GM13976 (cell line): ENCODE measurements at regions not wholly inside any gene's neighbourhood (a gene's known extent, or its start where the extent isn't known, plus 50 kb on each side); places are given as distances from the start of the nearest gene placed in this dataset.

ENCODE experiments used
- DNase-seq: peaks from one replicate; pipeline ENCODE4 v3.0.0; 2012; ENCODE audit warnings: low spot score
- CTCF ChIP-seq: IDR thresholded peaks from 2 replicates; pipeline ENCODE4 v1.5.1; 2012; ENCODE audit warnings: borderline replicate concordance, mild to moderate bottlenecking; ENCODE audit not compliant: insufficient read depth; ENCODE audit errors: extremely low read depth, missing control alignments, control extremely low read depth
- in situ Hi-C: fragments of 300-500 bp; cut with MboI; formaldehyde crosslinking; loops from one replicate; pipeline ENCODE4 v1.12.0; 2022; ENCODE audit warnings: low sequenced_read_pairs, mixed read lengths, inconsistent platforms; ENCODE audit not compliant: unreplicated experiment

DNA sequence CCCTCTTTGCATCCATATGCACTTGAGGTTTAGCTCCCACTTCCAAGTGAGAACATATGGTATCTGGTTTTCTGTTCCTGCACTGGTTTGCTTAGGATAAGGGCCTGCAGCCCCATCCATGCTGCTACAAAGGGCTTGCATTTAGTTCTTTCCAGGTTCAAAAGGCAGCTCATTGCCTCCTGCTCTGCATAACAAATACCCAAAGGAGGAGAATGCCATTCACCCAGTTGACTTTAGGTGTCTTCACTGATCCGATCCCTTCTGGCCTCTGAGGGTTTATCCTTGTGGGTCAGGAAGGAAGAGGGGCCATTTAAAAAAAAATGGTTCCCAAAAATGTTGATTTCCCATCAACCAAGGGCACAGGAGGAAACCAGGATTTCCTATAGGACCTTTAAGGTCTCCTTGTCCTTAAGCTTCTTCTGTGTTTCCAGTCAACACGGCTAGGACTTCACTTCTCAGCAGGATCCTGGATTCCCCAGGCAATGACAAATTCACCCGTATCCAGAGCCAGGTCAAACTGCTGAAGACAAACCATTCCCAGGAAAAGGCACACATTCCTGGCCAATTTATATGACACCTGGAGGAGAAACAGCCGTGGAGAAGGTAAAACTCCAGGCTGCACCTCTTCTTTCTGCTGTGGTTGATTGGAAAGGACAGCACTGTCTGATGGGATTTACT is 447.7 kb upstream of the CDH4 start:
- no peak for TF ChIP-seq CTCF
- DNase-seq, result no peak
- in situ Hi-C loops, result no loop called here

DNA sequence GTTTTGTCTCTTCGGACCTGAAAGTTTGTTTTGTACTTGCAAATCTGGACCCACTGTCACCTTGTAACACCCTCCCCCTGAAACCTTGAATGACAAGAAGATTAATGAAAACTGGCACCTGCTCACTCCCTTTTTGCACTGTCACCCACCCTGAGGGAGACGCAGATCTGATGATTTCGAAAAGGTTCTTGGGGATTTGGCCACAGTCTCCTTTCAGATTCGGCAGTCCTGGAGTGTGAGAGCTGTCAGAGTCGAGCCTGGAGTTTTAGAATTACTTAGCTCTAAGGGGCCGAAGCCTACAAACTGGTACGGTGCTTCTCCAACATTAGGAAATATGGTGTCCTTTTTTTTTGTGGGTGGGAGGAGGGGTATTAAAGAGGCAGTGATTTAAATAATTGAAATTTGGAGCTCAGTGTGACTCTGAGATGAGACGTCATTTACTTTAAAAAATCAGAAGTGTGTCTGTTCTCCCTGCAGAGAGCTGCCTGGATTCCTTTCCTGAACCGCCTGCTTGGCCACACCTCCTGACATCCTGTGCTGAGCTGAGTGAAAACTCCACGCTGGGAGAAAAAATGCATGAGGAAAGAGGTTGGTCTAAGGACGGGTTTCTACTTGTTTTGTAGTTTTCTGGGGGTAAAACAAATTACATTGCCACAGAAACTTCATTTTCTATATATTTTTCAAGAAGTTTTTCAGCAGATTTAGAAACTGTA is 447.0 kb upstream of the CDH4 start:
- no peak for DNase-seq
- TF ChIP-seq CTCF, result no peak
- in situ Hi-C loops, result no loop called here

DNA sequence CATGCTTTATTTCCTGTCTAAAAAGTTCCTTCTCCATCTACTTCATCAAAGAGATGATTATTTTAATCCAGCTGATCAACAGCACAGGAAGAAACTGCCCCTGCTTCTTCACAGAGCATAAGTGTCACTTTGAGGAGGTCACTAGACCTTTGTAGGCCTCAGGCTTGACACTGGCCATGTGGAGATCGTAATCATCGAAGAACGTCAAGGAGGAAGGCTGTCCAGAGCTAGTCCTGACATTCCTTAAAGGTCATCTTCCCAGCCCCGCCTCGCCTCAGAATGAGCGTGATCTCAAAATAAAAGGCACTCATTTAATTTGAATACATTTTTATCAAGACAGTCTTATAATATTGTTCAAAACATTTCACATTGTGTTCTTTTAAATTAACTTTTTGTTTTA is 445.7 kb upstream of the CDH4 start:
- TF ChIP-seq CTCF, result no peak
- DNase-seq, result no peak
- in situ Hi-C loops, result no loop called here

DNA sequence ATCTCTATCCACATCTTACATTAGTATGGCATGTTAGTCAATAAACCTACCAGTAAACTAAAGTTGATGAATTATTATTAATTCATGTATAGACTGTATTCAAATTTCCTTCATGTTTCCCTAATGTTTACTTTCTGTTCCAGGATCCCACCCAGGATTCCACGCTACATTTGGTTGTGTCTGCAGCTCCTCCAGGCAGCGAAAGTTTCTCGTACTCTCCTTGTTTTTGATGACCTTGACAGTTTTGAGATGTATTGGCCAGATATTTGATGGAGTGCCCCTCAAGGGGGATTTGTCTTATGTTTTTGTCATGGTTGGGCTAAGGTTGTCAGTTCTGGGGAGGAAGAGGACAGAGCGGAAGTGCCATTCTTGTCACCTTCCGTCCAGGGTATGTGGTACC is 445.2 kb upstream of the CDH4 start:
- DNase-seq, result peak; percentile 1
- no peak for TF ChIP-seq CTCF
- in situ Hi-C loops, result no loop called here

DNA sequence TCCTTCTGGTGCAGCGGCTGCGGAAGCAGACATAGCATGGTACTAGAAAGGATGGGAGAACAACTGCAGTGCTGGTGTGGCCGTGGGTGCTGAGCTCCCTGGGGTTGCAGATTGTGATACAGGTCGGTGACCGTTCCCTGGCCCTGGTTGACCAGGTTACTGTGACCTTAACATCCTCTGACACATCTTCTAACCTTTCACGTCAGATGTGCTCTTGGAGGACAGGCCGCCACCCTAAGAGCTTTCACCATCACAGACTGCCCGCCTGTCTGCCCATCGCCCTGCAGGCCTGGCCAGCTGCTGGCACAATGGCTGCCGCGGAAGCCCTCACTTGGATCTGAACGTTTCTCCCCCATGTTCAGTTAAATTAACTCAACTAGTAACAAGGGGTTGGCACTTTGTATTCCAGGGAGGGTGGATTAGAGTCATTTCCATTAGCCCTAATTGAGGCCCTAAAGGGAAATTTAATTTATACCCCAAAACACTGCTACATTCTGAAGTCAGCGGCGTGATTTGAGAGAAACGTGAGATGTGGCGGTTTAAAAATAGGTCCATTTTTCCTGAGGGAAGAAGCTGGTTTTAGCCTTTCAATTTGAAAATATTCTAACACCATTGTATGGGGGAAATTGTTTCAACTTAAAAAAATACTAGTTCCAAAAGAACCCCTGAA is 443.9 kb upstream of the CDH4 start:
- no peak for DNase-seq
- no peak for TF ChIP-seq CTCF
- in situ Hi-C loops, result no loop called here

GRCh38 chr20:60808701-60809100 is 443.4 kb upstream of the CDH4 start:
- in situ Hi-C loops, result no loop called here
- no peak for DNase-seq
- no peak for TF ChIP-seq CTCF
